SK-N-SH (cell line): ENCODE measurements at regions not wholly inside any gene's neighbourhood (a gene's known extent, or its start where the extent isn't known, plus 50 kb on each side); places are given as distances from the start of the nearest gene placed in this dataset.

Experiments
- CTCF ChIA-PET: fragments of 300-600, 350-600 bp; formaldehyde crosslinking; extraction: SDS; loops from one replicate; lab custom pipeline; 2021; lab: Yijun Ruan, JAX
- POLR2A ChIA-PET: fragments of 350-600 bp; sonication (Branson Sonifier 250); formaldehyde crosslinking; extraction: SDS; loops from one replicate; lab custom pipeline; 2020; ENCODE audit warnings: antibody characterized with exemption, inconsistent platforms; lab: Yijun Ruan, JAX
- DNase-seq: peaks from one replicate; pipeline ENCODE4 v3.0.0; 2012
- H2AFZ ChIP-seq: fragments of 200-600 bp; sonication (generic); 2 replicates; pipeline ENCODE4 v1.8.1; 2016; ENCODE audit warnings: antibody characterized with exemption, mild to moderate bottlenecking, low read depth
- H3F3A ChIP-seq: fragments of 200-600 bp; sonication (generic); replicated peaks from 2 replicates; pipeline ENCODE3; 2016; ENCODE audit warnings: antibody characterized with exemption, mild to moderate bottlenecking; ENCODE audit not compliant: insufficient read depth
- H3K27ac ChIP-seq, 2 experiments: fragments of 200-500 bp in 1 of 2; fragments of 200-600 bp in 1 of 2; sonication (Bioruptor generic) in 1 of 2; sonication (generic), shearing (Covaris generic) in 1 of 2; 2 replicates each; pipeline versions ENCODE4 v1.5.1 to v1.6.1; 2014 to 2016; ENCODE audit warnings: low read depth in 2 of 2, inconsistent platforms in 1 of 2, low read length in 1 of 2, mild to moderate bottlenecking in 1 of 2, mixed read lengths in 1 of 2
- H3K27me3 ChIP-seq: fragments of 200-600 bp; sonication (generic), shearing (Covaris generic); 2 replicates; pipeline ENCODE4 v1.6.1; 2016; ENCODE audit warnings: mixed run types; ENCODE audit not compliant: insufficient read depth
- H3K36me3 ChIP-seq, 2 experiments: fragments of 200-500 bp in 1 of 2; fragments of 200-600 bp in 1 of 2; sonication (Bioruptor generic) in 1 of 2; sonication (generic) in 1 of 2; replicated peaks in 1 of 2; 2 replicates each; pipeline versions ENCODE3 to v1.5.1; 2014 to 2016; ENCODE audit warnings: low read length in 1 of 2, mild to moderate bottlenecking in 1 of 2; ENCODE audit not compliant: insufficient read depth in 2 of 2, control insufficient read depth in 1 of 2
- H3K4me1 ChIP-seq, 2 experiments: fragments of 200-500 bp in 1 of 2; fragments of 200-600 bp in 1 of 2; sonication (Bioruptor generic) in 1 of 2; sonication (generic), shearing (Covaris generic) in 1 of 2; 2 replicates each; pipeline versions ENCODE4 v1.5.1 to v1.6.1; 2014 to 2016; ENCODE audit warnings: low read depth in 1 of 2, low read length in 1 of 2, mixed run types in 1 of 2; ENCODE audit not compliant: insufficient read depth in 2 of 2, control insufficient read depth in 1 of 2
- H3K4me2 ChIP-seq: fragments of 200-600 bp; sonication (generic), shearing (Covaris generic); 2 replicates; pipeline ENCODE4 v1.6.1; 2017; ENCODE audit warnings: mixed run types
- H3K4me3 ChIP-seq, 2 experiments: fragments of 200-500 bp in 1 of 2; fragments of 200-600 bp in 1 of 2; sonication (Bioruptor generic) in 1 of 2; sonication (generic), shearing (Covaris generic) in 1 of 2; 2 replicates each; pipeline versions ENCODE4 v1.5.1 to v1.8.1; 2014 to 2016; ENCODE audit warnings: low read depth in 2 of 2, inconsistent platforms in 1 of 2, low read length in 1 of 2, mild to moderate bottlenecking in 1 of 2, mixed read lengths in 1 of 2, moderate library complexity in 1 of 2
- H3K79me2 ChIP-seq: fragments of 200-600 bp; sonication (generic); 2 replicates; pipeline ENCODE4 v1.8.1; 2017; ENCODE audit warnings: mild to moderate bottlenecking; ENCODE audit not compliant: insufficient read depth
- H3K9ac ChIP-seq: fragments of 200-600 bp; sonication (generic); 2 replicates; pipeline ENCODE4 v1.6.1; 2017; ENCODE audit warnings: mixed run types
- H3K9me2 ChIP-seq: fragments of 200-600 bp; sonication (generic); 2 replicates; pipeline ENCODE4 v1.6.1; 2017; ENCODE audit warnings: mixed run types
- H3K9me3 ChIP-seq: fragments of 200-600 bp; sonication (generic); 2 replicates; pipeline ENCODE4 v1.6.1; 2017; ENCODE audit warnings: mixed run types, mild to moderate bottlenecking, moderate library complexity
- H4K20me1 ChIP-seq: fragments of 200-600 bp; sonication (generic); 2 replicates; pipeline ENCODE4 v1.6.1; 2017; ENCODE audit warnings: mild to moderate bottlenecking, mixed run types; ENCODE audit not compliant: insufficient read depth
- CHD2 ChIP-seq: fragments of 150-350 bp; IDR thresholded peaks from 2 replicates; pipeline ENCODE4 v1.6.1; 2018; ENCODE audit warnings: low read length; ENCODE audit not compliant: partially characterized antibody
- GABPA ChIP-seq: IDR thresholded peaks from 2 replicates; pipeline ENCODE4 v1.4.0; 2012; ENCODE audit warnings: low read depth, mild to moderate bottlenecking
- JUND ChIP-seq: IDR thresholded peaks from 2 replicates; pipeline ENCODE4 v1.4.0; 2012
- MEF2A ChIP-seq: IDR thresholded peaks from 2 replicates; pipeline ENCODE4 v1.4.0; 2012; ENCODE audit warnings: low read depth, borderline replicate concordance
- NRF1 ChIP-seq: IDR thresholded peaks from 2 replicates; pipeline ENCODE4 v1.6.1; 2012; ENCODE audit warnings: low read depth, mild to moderate bottlenecking, low read length
- RAD21 ChIP-seq: IDR thresholded peaks from 2 replicates; pipeline ENCODE4 v1.6.1; 2012; ENCODE audit warnings: mild to moderate bottlenecking, low read length
- RCOR1 ChIP-seq: fragments of 150-350 bp; IDR thresholded peaks from 2 replicates; pipeline ENCODE4 v1.6.1; 2017; ENCODE audit warnings: antibody characterized with exemption, low read length
- REST ChIP-seq: IDR thresholded peaks from 2 replicates; pipeline ENCODE4 v1.6.1; 2012; ENCODE audit warnings: mild to moderate bottlenecking, low read depth, low read length, moderate library complexity
- RXRA ChIP-seq: IDR thresholded peaks from 2 replicates; pipeline ENCODE4 v1.4.0; 2012; ENCODE audit warnings: low read depth, mild to moderate bottlenecking, borderline replicate concordance
- ZBTB33 ChIP-seq: IDR thresholded peaks from 2 replicates; pipeline ENCODE4 v1.4.0; 2012; ENCODE audit warnings: low read depth, borderline replicate concordance
- WGBS: methylation state at CpG from one replicate; pipeline ENCODE4 v1.1.6; 2017; ENCODE audit warnings: low lambda C conversion rate; 5-methylcytosine and 5-hydroxymethylcytosine counted together

- TF ChIP-seq RXRA = no peak
- no peak for TF ChIP-seq RAD21
- TF ChIP-seq MEF2A = no peak
- no peak for TF ChIP-seq JUND
- TF ChIP-seq NRF1 = no peak
- Histone ChIP-seq H3K36me3 (no peaks in the 10 kb centered on the region), H3K4me3 (no peak overlapping the region), H2AFZ (no peak overlapping the region), H3K27ac (no peak overlapping the region), H3K9me2 (no peaks in the 10 kb centered on the region), H3K9ac (no peak overlapping the region), H3K9me3 (no peaks in the 10 kb centered on the region), H3K79me2 (no peaks in the 10 kb centered on the region), H3K27me3 (no peaks in the 10 kb centered on the region), H3K4me1 (no peaks in the 10 kb centered on the region), H4K20me1 (no peaks in the 10 kb centered on the region), H3K4me2 (no peak overlapping the region), H3F3A (no peaks in the 10 kb centered on the region)
- ChIA-PET POLR2A (no interaction called here), CTCF (no interaction called here)
- no peak for DNase-seq
- 52% methylated on average over 3 of the region's 3 CpGs for WGBS
Observed at GRCh38 chr2:48039209-48039990, 133.1 kb upstream of the FBXO11 start.

- no peaks in the 10 kb centered on the region for H3K27me3 ChIP-seq
- no peak for TF ChIP-seq GABPA
- no peak for TF ChIP-seq RAD21
- ChIA-PET CTCF (no interaction called here), POLR2A (no interaction called here)
- H3K4me2 ChIP-seq = no peak overlapping the region
- no peaks in the 10 kb centered on the region for H3K4me1 ChIP-seq
- no peak overlapping the region for H3K27ac ChIP-seq
- H3K9me2 ChIP-seq = no peaks in the 10 kb centered on the region
- H3K9me3 ChIP-seq = no peaks in the 10 kb centered on the region
- H2AFZ ChIP-seq = no peak overlapping the region
- WGBS = 40% methylated on average over 4 of the region's 4 CpGs
- H3K79me2 ChIP-seq = no peaks in the 10 kb centered on the region
- no peaks in the 10 kb centered on the region for H3F3A ChIP-seq
- H4K20me1 ChIP-seq = no peaks in the 10 kb centered on the region
- DNase-seq = no peak
- H3K36me3 ChIP-seq = no peaks in the 10 kb centered on the region
- no peak overlapping the region for H3K4me3 ChIP-seq
- H3K9ac ChIP-seq = no peak overlapping the region
Observed at GRCh38 chr2:48043131-48043700, 136.9 kb upstream of the FBXO11 start.

- H3K9me2 ChIP-seq = no peaks in the 10 kb centered on the region
- POLR2A ChIA-PET = no interaction called here
Observed at GRCh38 chr2:48043746-48044145, 137.4 kb upstream of the FBXO11 start.

More at GRCh38 chr2:48043746-48044145, 137.4 kb upstream of the FBXO11 start:
- Histone ChIP-seq H3K27me3 (no peaks in the 10 kb centered on the region), H4K20me1 (no peaks in the 10 kb centered on the region), H3K4me2 (no peak overlapping the region), H3K27ac (no peak overlapping the region), H3F3A (no peaks in the 10 kb centered on the region), H3K9ac (no peak overlapping the region), H3K9me3 (no peaks in the 10 kb centered on the region), H3K36me3 (no peaks in the 10 kb centered on the region), H3K79me2 (no peaks in the 10 kb centered on the region), H2AFZ (no peak overlapping the region), H3K4me1 (no peaks in the 10 kb centered on the region), H3K4me3 (no peak overlapping the region)
- WGBS = 47% methylated on average over 3 of the region's 3 CpGs
- DNase-seq = no peak
- CTCF ChIA-PET = no interaction called here
- TF ChIP-seq ZBTB33 (no peak), REST (no peak), RCOR1 (no peak), CHD2 (no peak)
